Activated CD8-positive, alpha-beta memory T cell treated with anti-CD3 and anti-CD28 coated beads, Interleukin-2, amount 50 U/mL, for 4 hours (primary cell): ENCODE measurements at regions not wholly inside any gene's neighbourhood (a gene's known extent, or its start where the extent isn't known, plus 50 kb on each side); places are given as distances from the start of the nearest gene placed in this dataset.
"Not testable (repeated sequence)": the region's sequence is repeated elsewhere in the genome, so short reads cannot be mapped to it uniquely, and the experiment has no call there.

Experiments used
- DNase-seq: peaks from one replicate; pipeline ENCODE4 v3.0.0-alpha.2; 2020

GRCh38 chr17:27365329-27365945 is 71.5 kb downstream of the WSB1 start:
- not testable (repeated sequence) for DNase-seq

DNA sequence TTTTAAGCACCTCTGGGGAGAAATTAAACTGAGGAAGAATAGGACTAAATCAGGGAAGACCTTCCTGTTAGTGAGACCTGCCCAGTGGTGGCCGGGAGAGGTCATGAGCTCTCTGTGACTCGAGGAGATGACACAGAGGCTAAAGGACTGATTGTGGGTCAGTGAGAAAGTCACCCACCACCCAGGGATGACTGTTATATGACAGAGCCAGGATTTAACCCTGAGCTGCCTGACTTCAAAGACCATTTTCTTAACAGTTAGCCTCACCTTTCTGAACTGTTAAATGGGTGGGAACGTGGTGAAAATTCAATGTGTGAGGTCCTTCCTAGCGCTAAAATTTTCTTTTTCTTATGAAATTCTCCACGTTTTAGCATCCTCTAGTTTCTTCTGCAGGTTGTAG is 72.5 kb downstream of the WSB1 start:
- DNase-seq, result no peak

GRCh38 chr17:27367121-27367981 is 73.4 kb downstream of the WSB1 start:
- DNase-seq, result no peak

- DNase-seq, result no peak
These were observed 74.4 kb downstream of the WSB1 start for GRCh38 chr17:27368151-27368795.

DNA sequence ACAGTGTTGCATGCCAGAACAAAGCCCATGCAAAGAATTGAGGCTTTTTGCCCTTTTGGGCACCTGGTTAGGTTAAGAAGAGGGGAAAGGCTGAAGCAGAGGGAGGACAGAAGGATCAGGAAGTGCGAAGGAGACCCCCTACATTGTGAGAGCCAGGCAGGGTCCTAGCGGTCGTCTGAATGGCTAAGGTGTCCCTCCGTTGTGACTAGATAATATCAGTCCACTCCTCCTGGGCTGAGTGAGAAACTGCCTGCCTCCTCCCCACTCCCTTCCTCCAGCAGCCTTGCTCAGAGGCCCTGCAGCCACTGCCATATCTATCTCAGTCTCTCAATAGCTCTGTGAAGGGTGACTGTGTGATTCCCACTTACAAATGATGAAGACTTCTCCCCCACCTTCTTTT is 75.1 kb downstream of the WSB1 start:
- no peak for DNase-seq

- no peak for DNase-seq
These were observed 76.9 kb downstream of the WSB1 start for GRCh38 chr17:27370776-27371175.

- not testable (repeated sequence) for DNase-seq
These were observed 79.8 kb downstream of the WSB1 start for GRCh38 chr17:27373695-27374094.

- no peak for DNase-seq
These were observed 79.4 kb upstream of the KSR1 start for GRCh38 chr17:27376637-27377547.

DNA sequence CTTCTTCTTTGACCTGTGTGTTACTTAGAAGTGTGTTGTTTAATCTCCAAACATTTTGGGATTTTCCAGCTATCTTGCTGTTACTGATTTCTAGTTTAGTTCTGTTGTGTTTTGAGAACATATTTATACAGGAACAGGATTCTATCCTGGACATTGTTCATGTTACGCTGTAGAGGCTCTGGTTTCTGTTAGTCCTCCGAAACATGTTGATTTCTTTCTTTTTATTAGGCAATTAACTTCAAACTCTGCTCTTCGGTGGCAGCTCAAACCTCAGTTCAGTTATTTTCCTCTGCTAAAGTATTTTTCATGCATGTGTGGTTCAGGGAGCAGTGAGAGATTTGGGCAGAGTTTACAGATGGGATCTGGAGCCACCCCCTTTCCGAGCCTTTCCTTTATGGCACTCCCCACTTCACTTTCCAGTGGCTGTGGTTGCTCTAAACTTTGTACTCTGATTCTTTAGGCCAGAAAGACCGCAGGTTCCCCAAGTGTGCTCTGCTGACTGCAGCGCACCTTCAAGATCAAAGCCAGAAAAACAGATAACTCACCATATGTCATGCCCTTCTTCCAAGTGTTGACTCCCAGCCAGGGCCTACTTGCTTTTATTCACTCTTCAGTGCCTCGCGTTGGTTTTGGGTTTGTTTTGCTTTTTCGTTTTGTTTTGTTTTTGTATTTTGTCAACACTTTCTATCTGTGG is 77.6 kb upstream of the KSR1 start:
- DNase-seq, result no peak

DNA sequence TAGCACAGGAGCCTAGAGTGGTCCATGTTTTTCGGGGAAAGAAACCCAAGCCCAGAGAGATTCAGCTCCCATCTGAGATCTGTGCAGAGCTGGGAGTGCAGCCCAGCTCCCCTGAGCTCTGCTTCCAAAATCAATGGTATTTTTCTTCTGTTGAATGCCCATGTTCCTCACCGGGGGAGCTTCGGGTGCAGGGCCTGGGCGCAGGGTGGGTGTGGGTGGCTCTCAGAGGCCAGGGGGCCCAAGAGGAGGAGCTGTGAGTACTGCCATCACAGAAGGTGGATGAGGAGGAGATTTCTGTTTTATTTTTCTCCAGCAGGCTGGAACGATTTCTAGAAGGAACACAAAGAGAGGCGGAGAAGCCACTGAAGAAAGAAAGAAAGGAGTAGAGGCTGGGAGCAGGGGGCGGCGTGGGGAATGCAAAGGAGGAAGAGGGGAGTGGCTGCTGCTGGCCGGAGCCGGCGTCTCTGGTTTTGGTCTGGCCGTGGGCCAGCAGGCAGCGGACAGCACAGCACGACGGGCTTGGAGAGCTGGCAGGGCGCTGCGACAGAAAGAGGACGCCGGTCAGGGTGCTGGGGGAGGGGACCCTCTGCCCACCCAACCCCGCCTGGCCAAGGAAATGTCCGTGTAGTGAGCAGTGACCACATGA is 76.2 kb upstream of the KSR1 start:
- DNase-seq, result no peak

DNA sequence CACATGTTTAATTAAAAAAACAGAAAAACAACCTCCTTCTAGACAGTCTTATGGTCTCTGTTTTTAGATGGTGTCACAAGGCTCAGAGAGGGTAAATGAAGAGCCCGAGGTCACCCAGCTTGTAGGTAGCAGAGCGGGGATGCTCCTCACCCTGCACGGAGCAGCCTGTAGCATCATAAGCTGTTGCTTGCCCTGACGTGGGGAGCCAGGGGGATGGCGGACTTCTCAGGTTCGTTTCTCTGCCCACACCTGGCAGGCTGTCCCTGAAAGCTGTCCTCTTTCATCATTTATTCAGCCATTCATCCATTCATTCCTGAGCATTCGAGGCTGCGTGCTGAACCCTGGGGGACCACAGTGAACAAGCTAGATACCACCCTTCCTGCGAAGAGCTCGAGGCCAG is 75.7 kb upstream of the KSR1 start:
- no peak for DNase-seq

- DNase-seq, result peak; percentile 73
These were observed 75.2 kb upstream of the KSR1 start for GRCh38 chr17:27381007-27381501.

DNA sequence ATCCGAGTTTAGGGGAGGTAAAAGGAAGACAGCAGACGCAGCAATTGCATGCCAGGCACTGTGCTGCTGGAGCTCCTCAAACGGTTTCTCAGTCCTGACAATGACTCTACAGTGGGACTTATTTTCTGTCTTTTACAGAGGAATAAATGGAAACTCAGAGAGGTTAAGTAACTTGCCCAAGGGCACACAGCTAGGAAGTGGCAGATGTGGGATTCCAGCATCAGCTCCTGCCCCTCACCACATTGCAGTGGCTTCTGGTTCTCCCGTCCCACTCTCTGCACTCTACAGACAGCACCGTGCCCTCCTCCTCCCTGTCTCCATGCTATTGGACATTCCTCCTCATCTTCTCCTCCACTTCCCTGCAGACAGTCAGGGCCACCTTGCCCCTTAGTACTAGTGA is 74.2 kb upstream of the KSR1 start:
- no peak for DNase-seq

DNA sequence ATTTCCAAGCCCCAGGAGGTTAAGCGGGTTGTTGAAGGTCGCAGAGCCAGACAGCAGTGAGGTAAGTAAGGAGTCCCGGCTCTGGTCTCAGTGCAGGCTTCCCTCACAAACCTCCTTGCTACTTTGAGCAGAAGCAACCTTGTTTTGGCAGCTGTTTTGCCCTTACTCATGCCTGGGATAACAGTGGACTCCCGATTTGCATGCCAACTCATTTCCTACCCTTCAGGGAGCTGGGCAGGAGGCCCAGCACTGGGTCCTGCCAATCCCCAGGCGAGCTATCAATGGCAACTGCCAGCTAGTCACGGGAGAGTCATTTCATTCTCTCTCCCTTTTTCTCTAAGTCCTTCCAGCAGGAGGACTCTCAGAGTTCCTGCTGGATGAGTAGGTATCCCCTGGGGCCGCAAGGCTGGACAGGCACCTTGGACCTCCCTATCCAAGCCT is 72.0 kb upstream of the KSR1 start:
- no peak for DNase-seq

DNA sequence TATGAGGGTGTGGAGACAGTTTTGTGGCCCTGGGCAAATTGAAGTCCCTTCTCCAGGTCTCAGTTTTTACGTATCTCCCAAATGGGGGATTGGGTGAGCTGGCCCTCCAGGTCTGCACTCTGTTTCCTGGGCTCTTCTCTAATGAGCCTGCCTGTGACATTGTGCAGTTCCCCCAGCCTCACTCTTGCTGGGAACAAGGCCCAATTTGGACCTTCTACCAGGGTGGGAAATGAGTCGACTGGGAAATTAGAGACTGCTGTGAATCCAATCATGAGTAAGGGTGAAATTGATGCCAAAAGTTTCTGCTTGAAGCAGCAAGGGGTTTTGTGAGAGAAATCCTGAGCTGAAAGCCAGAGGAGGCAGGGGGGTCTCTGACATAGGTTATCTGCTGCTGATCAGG is 71.5 kb upstream of the KSR1 start:
- no peak for DNase-seq

GRCh38 chr17:27385626-27386025 is 70.6 kb upstream of the KSR1 start:
- no peak for DNase-seq

DNA sequence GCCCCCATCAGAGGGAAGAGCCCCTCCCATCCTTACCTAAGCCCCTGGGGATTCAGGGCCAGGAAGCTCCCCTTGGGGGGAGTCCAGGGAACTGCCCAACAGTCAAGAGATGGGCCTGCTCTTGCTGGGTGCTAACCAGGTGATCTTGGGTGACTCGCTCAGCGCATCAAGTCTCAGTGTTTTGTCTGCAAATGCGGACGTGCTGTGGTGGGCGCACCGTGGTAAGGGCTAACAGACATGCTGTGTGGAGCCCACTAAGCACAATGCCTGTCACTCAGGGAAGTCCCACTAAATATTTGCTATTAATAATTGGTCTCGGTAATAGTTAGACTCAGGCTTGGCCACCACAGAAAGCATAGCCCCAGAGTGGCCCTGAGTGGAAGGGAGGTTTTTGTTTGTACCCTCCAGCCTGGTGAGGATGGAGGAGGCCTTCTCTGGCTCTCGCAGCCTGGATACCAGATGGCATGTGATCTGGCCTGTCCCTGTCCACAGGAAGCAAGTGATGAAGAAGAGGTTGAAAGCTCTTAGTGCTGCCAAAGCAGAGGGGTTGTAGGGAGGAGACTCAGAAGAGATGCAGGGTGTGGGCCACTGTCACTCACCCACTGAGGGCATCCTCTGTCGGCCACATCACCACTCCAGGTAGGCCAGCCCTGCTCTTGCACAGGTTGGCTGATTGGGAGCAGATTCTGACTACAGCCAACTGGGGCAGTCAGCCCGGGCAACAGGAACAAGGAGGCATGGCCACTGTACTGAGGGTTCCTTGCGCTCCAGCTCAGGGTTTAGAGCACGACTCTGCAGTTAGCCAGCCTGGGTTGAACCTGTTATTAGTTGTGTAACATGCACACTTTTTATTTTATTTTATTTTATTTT is 69.8 kb upstream of the KSR1 start:
- DNase-seq, result no peak

- no peak for DNase-seq
These were observed 66.6 kb upstream of the KSR1 start for GRCh38 chr17:27389542-27390140.

- DNase-seq, result no peak
These were observed 65.7 kb upstream of the KSR1 start for GRCh38 chr17:27390540-27390939.

DNA sequence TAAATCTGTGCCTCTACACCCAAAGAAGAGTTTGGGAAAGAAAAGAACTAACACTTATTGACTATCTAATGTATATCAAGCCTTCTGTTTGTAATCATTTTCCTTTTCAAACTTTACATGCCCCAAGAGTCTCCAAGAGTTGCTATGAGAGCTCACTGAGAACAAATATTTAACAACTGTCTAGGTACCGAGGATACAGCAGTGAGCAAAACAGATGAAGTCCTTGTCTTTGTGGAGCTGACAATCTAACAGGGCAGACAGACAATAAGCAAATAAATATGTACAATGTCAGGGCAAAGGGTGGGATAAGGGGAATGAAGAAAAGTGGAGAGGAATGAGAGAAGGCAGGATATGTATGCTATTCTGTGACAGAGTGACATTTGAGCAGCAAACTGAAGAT is 64.8 kb upstream of the KSR1 start:
- DNase-seq, result no peak
